ENCODE measurements at regions not wholly inside any gene's neighbourhood (a gene's known extent, or its start where the extent isn't known, plus 50 kb on each side); places are given as distances from the start of the nearest gene placed in this dataset.

GRCh38 chr9:119853126-119853525 is 483.9 kb upstream of the BRINP1 start:
- no peak overlapping the region for H3K4ac ChIP-seq (ENCODE audit: low read length)
- H3K79me1 ChIP-seq (ENCODE audit: low read depth, low read length), result no peaks in the 10 kb centered on the region
- H3K9ac ChIP-seq (ENCODE audit: low read depth, low read length, poor library complexity), result no peak overlapping the region
- H4K91ac ChIP-seq (ENCODE audit: low read depth, low read length, poor library complexity), result no peak overlapping the region
- no peak overlapping the region for H3K14ac ChIP-seq (ENCODE audit: low read length)
- no peak overlapping the region for H3K4me2 ChIP-seq (ENCODE audit: insufficient read depth, low read length, poor library complexity, severe bottlenecking)
- H2BK5ac ChIP-seq (ENCODE audit: low read length), result no peak overlapping the region
- H2BK12ac ChIP-seq (ENCODE audit: low read length), result no peak overlapping the region
- no peak overlapping the region for H3K23ac ChIP-seq (ENCODE audit: low read depth, low read length, poor library complexity)
- no peak overlapping the region for H2BK15ac ChIP-seq (ENCODE audit: low read length)
- H3K4me3 ChIP-seq (ENCODE audit: low read length in 2 of 2), result no peak overlapping the region
- H2AK5ac ChIP-seq (ENCODE audit: low read depth, low read length), result no peak overlapping the region
- no peak overlapping the region for H3K27ac ChIP-seq (replicated peaks; ENCODE audit: low read length)
- no peak overlapping the region for H2AFZ ChIP-seq (ENCODE audit: low read length)
- DNase-seq (ENCODE audit: low spot score), result no peak
- no peak overlapping the region for H2BK120ac ChIP-seq (ENCODE audit: low read depth, low read length)
- H3K18ac ChIP-seq (ENCODE audit: low read length), result no peak overlapping the region
- H3K27me3 ChIP-seq (ENCODE audit: control insufficient read depth in 3 of 3, insufficient read depth in 3 of 3, low read depth in 1 of 3, low read length in 3 of 3), result no peaks in the 10 kb centered on the region
- H3K4me1 ChIP-seq (ENCODE audit: control insufficient read depth in 2 of 2, insufficient read depth in 1 of 2, low read depth in 1 of 2, low read length in 2 of 2), result no peaks in the 10 kb centered on the region
- no peaks in the 10 kb centered on the region for H3K9me3 ChIP-seq (replicated peaks in 1 of 2; ENCODE audit: control insufficient read depth in 2 of 2, insufficient read depth in 1 of 2, low read depth in 1 of 2, low read length in 2 of 2)
- H4K8ac ChIP-seq (ENCODE audit: low read depth, low read length), result no peak overlapping the region
- H3K36me3 ChIP-seq (replicated peaks in 1 of 2; ENCODE audit: control insufficient read depth in 2 of 2, insufficient read depth in 2 of 2, low read length in 2 of 2), result no peaks in the 10 kb centered on the region

DNA sequence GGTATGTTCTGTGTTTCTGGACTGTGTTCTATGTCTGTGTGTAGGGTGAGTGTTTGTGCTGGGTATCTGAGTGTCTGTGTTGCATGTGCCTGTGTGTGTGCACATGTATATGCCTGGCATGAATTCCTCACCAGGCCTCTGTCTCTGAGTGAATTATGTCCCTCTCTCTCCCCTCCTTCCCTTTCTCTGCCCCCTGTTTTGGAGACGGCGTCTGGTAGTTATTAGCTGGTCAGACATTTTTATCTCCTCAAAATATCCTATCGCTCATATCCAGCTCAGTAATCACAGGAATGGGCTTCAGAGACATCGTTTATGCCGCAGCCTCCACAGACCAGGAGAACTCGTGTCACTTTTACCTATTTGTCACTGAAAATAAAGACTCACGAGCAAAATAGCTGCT is 483.2 kb upstream of the BRINP1 start:
- H3K4ac ChIP-seq (ENCODE audit: low read length), result no peak overlapping the region
- no peak overlapping the region for H2BK5ac ChIP-seq (ENCODE audit: low read length)
- H2BK120ac ChIP-seq (ENCODE audit: low read depth, low read length), result no peak overlapping the region
- no peak for DNase-seq (ENCODE audit: low spot score)
- no peaks in the 10 kb centered on the region for H3K27me3 ChIP-seq (ENCODE audit: control insufficient read depth in 3 of 3, insufficient read depth in 3 of 3, low read depth in 1 of 3, low read length in 3 of 3)
- H3K9ac ChIP-seq (ENCODE audit: low read depth, low read length, poor library complexity), result no peak overlapping the region
- no peak overlapping the region for H2BK12ac ChIP-seq (ENCODE audit: low read length)
- no peak overlapping the region for H3K27ac ChIP-seq (replicated peaks; ENCODE audit: low read length)
- no peak overlapping the region for H4K91ac ChIP-seq (ENCODE audit: low read depth, low read length, poor library complexity)
- no peaks in the 10 kb centered on the region for H3K36me3 ChIP-seq (replicated peaks in 1 of 2; ENCODE audit: control insufficient read depth in 2 of 2, insufficient read depth in 2 of 2, low read length in 2 of 2)
- no peak overlapping the region for H2AK5ac ChIP-seq (ENCODE audit: low read depth, low read length)
- WGBS, 2 donors (ENCODE audit: extremely low coverage in 2 of 2, insufficient read length in 2 of 2, insufficient replicate concordance in 1 of 2), result no CpG with 5 or more reads among the region's 7 CpGs
- no peaks in the 10 kb centered on the region for H3K9me3 ChIP-seq (replicated peaks in 1 of 2; ENCODE audit: control insufficient read depth in 2 of 2, insufficient read depth in 1 of 2, low read depth in 1 of 2, low read length in 2 of 2)
- no peak overlapping the region for H3K18ac ChIP-seq (ENCODE audit: low read length)
- no peak overlapping the region for H4K8ac ChIP-seq (ENCODE audit: low read depth, low read length)
- no peaks in the 10 kb centered on the region for H3K79me1 ChIP-seq (ENCODE audit: low read depth, low read length)
- H3K4me3 ChIP-seq (ENCODE audit: low read length in 2 of 2), result no peak overlapping the region
- no peak overlapping the region for H3K14ac ChIP-seq (ENCODE audit: low read length)
- H2BK15ac ChIP-seq (ENCODE audit: low read length), result no peak overlapping the region
- H3K23ac ChIP-seq (ENCODE audit: low read depth, low read length, poor library complexity), result no peak overlapping the region
- H2AFZ ChIP-seq (ENCODE audit: low read length), result no peak overlapping the region
- H3K4me2 ChIP-seq (ENCODE audit: insufficient read depth, low read length, poor library complexity, severe bottlenecking), result no peak overlapping the region
- H3K4me1 ChIP-seq (ENCODE audit: control insufficient read depth in 2 of 2, insufficient read depth in 1 of 2, low read depth in 1 of 2, low read length in 2 of 2), result no peaks in the 10 kb centered on the region

DNA sequence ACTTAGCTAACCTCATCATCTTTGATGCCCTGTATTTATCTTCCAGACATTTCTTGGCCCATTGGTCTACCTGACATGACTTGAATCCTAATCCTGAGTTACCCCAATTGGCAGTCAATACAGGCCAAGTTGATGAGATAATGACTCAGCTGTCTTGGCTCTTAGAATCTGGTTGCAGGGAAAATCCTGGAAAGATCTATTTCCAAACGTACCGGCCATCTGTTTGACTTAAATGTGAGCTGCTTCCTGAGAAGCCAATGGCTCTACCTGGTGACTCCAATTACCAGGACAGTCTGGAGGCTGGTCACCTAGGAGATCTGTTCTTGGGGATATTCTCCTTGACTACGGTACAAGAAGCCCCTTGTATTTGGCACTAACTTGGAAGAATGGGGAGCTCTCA is 475.2 kb upstream of the BRINP1 start:
- H3K9me3 ChIP-seq (replicated peaks in 1 of 2; ENCODE audit: control insufficient read depth in 2 of 2, insufficient read depth in 1 of 2, low read depth in 1 of 2, low read length in 2 of 2), result peaks cover 0 to 2% of the 10 kb centered on the region in 2 donors

DNA sequence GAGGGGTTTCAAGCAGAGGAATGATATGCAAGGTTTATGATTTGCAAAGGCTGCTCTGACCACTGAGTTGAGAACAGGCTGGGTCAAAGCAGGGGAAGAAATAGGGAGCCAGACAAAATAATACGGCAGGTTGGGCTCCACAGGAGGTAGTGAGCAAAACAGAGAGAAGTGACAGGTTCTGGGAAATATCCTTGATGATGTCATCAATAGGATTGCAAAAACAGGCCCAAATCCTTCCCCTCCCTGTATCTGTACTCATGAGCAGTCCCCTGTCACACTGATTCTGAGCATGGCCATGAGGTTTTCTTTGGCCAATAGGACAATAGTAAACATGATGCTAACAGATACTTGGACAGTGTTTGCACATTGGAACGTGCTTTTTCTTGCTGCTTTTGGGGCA is 471.8 kb upstream of the BRINP1 start:
- Histone ChIP-seq H3K4me3 (ENCODE audit: low read length in 2 of 2) (no peak overlapping the region), H4K8ac (ENCODE audit: low read depth, low read length) (no peak overlapping the region)
- WGBS, 2 donors (ENCODE audit: extremely low coverage in 2 of 2, insufficient read length in 2 of 2, insufficient replicate concordance in 1 of 2), result no CpG with 5 or more reads among the region's 2 CpGs

More for the DNA sequence above, 475.2 kb upstream of the BRINP1 start:
- Histone ChIP-seq H3K14ac (ENCODE audit: low read length) (no peak overlapping the region), H3K4ac (ENCODE audit: low read length) (no peak overlapping the region), H3K4me1 (ENCODE audit: control insufficient read depth in 2 of 2, insufficient read depth in 1 of 2, low read depth in 1 of 2, low read length in 2 of 2) (peaks cover 0 to 10% of the 10 kb centered on the region in 2 donors), H3K79me1 (ENCODE audit: low read depth, low read length) (no peaks in the 10 kb centered on the region), H2AFZ (ENCODE audit: low read length) (no peak overlapping the region), H3K27ac (replicated peaks; ENCODE audit: low read length) (no peak overlapping the region), H2BK12ac (ENCODE audit: low read length) (no peak overlapping the region), H3K36me3 (replicated peaks in 1 of 2; ENCODE audit: control insufficient read depth in 2 of 2, insufficient read depth in 2 of 2, low read length in 2 of 2) (no peaks in the 10 kb centered on the region), H3K18ac (ENCODE audit: low read length) (no peak overlapping the region), H3K27me3 (ENCODE audit: control insufficient read depth in 3 of 3, insufficient read depth in 3 of 3, low read depth in 1 of 3, low read length in 3 of 3) (no peaks in the 10 kb centered on the region), H2AK5ac (ENCODE audit: low read depth, low read length) (no peak overlapping the region), H3K4me3 (ENCODE audit: low read length in 2 of 2) (no peak overlapping the region), H3K4me2 (ENCODE audit: insufficient read depth, low read length, poor library complexity, severe bottlenecking) (no peak overlapping the region), H2BK120ac (ENCODE audit: low read depth, low read length) (no peak overlapping the region), H2BK5ac (ENCODE audit: low read length) (no peak overlapping the region), H3K9ac (ENCODE audit: low read depth, low read length, poor library complexity) (no peak overlapping the region), H4K8ac (ENCODE audit: low read depth, low read length) (no peak overlapping the region), H4K91ac (ENCODE audit: low read depth, low read length, poor library complexity) (no peak overlapping the region), H3K23ac (ENCODE audit: low read depth, low read length, poor library complexity) (no peak overlapping the region), H2BK15ac (ENCODE audit: low read length) (no peak overlapping the region)
- DNase-seq (ENCODE audit: low spot score), result no peak
- no CpG with 5 or more reads among the region's 3 CpGs for WGBS, 2 donors (ENCODE audit: extremely low coverage in 2 of 2, insufficient read length in 2 of 2, insufficient replicate concordance in 1 of 2)

More for the DNA sequence above, 471.8 kb upstream of the BRINP1 start:
- Histone ChIP-seq H3K4ac (ENCODE audit: low read length) (no peak overlapping the region), H3K23ac (ENCODE audit: low read depth, low read length, poor library complexity) (no peak overlapping the region), H2AFZ (ENCODE audit: low read length) (no peak overlapping the region), H3K14ac (ENCODE audit: low read length) (no peak overlapping the region), H3K9me3 (replicated peaks in 1 of 2; ENCODE audit: control insufficient read depth in 2 of 2, insufficient read depth in 1 of 2, low read depth in 1 of 2, low read length in 2 of 2) (no peaks in the 10 kb centered on the region), H3K36me3 (replicated peaks in 1 of 2; ENCODE audit: control insufficient read depth in 2 of 2, insufficient read depth in 2 of 2, low read length in 2 of 2) (no peaks in the 10 kb centered on the region), H3K4me1 (ENCODE audit: control insufficient read depth in 2 of 2, insufficient read depth in 1 of 2, low read depth in 1 of 2, low read length in 2 of 2) (peaks cover 0 to 11% of the 10 kb centered on the region in 2 donors), H2BK120ac (ENCODE audit: low read depth, low read length) (no peak overlapping the region), H3K4me2 (ENCODE audit: insufficient read depth, low read length, poor library complexity, severe bottlenecking) (no peak overlapping the region), H2BK12ac (ENCODE audit: low read length) (no peak overlapping the region), H3K18ac (ENCODE audit: low read length) (no peak overlapping the region), H3K9ac (ENCODE audit: low read depth, low read length, poor library complexity) (no peak overlapping the region), H3K79me1 (ENCODE audit: low read depth, low read length) (no peaks in the 10 kb centered on the region), H2BK15ac (ENCODE audit: low read length) (no peak overlapping the region), H3K27me3 (ENCODE audit: control insufficient read depth in 3 of 3, insufficient read depth in 3 of 3, low read depth in 1 of 3, low read length in 3 of 3) (no peaks in the 10 kb centered on the region), H3K27ac (replicated peaks; ENCODE audit: low read length) (no peak overlapping the region), H4K91ac (ENCODE audit: low read depth, low read length, poor library complexity) (no peak overlapping the region), H2BK5ac (ENCODE audit: low read length) (no peak overlapping the region), H2AK5ac (ENCODE audit: low read depth, low read length) (no peak overlapping the region)
- no peak for DNase-seq (ENCODE audit: low spot score)

Measured in neuronal stem cell (in vitro differentiated cells).